GM12878 (cell line): ENCODE measurements at regions not wholly inside any gene's neighbourhood (a gene's known extent, or its start where the extent isn't known, plus 50 kb on each side); places are given as distances from the start of the nearest gene placed in this dataset.

Experiments
- ASH2L ChIP-seq: fragments of 300-600, 200-600 bp; sonication (generic); IDR thresholded peaks from 2 replicates; pipeline ENCODE4 v1.6.1; 2017; ENCODE audit warnings: low read depth, mild to moderate bottlenecking, borderline replicate concordance
- CTCF ChIP-seq, 3 experiments: IDR thresholded peaks in 2 of 3; conservative IDR thresholded peaks in 1 of 3; 2 replicates each; pipeline ENCODE4 v1.5.1; 2011; ENCODE audit warnings: low read depth in 3 of 3, low read length in 3 of 3, mild to moderate bottlenecking in 3 of 3, control low read depth in 2 of 3, moderate library complexity in 2 of 3, inconsistent platforms in 1 of 3, mixed read lengths in 1 of 3; ENCODE audit not compliant: control insufficient read depth in 2 of 3, insufficient read depth in 1 of 3; ENCODE audit errors: extremely low read depth in 1 of 3
- ELK1 ChIP-seq: IDR thresholded peaks from 2 replicates; pipeline ENCODE4 v1.6.1; 2012; ENCODE audit warnings: low read depth, low read length, improper control_type of control experiment
- NKRF ChIP-seq: fragments of 450-650 bp; conservative IDR thresholded peaks from 2 replicates; pipeline ENCODE4 v1.6.1; 2017; ENCODE audit warnings: mild to moderate bottlenecking, moderate library complexity
- YY1 ChIP-seq: IDR thresholded peaks from 2 replicates; pipeline ENCODE4 v1.6.1; 2011; ENCODE audit warnings: low read depth, mild to moderate bottlenecking, low read length
- ZNF592 ChIP-seq: fragments of 450-650 bp; IDR thresholded peaks from 2 replicates; pipeline ENCODE4 v1.6.1; 2017; ENCODE audit warnings: mild to moderate bottlenecking, moderate library complexity

- TF ChIP-seq ZNF592 (no peak), NKRF (no peak), ASH2L (no peak), CTCF (IDR thresholded peaks at IDR 0.05 in 2 of 3, conservative IDR thresholded peaks at IDR 0.05 in 1 of 3; ENCODE audit: control insufficient read depth in 2 of 3, extremely low read depth in 1 of 3, insufficient read depth in 1 of 3, low read depth in 3 of 3, low read length in 3 of 3) (no peak), YY1 (no peak), ELK1 (no peak)
Observed at GRCh38 chr10:128414568-128414967, 288.3 kb upstream of the MKI67 start (continued).
